ENCODE measurements at regions not wholly inside any gene's neighbourhood (a gene's known extent, or its start where the extent isn't known, plus 50 kb on each side); places are given as distances from the start of the nearest gene placed in this dataset.

GRCh38 chr9:115733318-115734110, 420.1 kb upstream of the PAPPA start:
- no peak for DNase-seq (ENCODE audit: low spot score)

- DNase-seq (ENCODE audit: low spot score): no peak
Observed at GRCh38 chr9:115739096-115739875, 414.3 kb upstream of the PAPPA start.

GRCh38 chr9:115740986-115741385, 412.6 kb upstream of the PAPPA start:
- DNase-seq (ENCODE audit: low spot score): no peak

- DNase-seq (ENCODE audit: low spot score): no peak
Observed at GRCh38 chr9:115743709-115744605, 409.6 kb upstream of the PAPPA start.

GRCh38 chr9:115746496-115746895, 407.1 kb upstream of the PAPPA start:
- no peak for DNase-seq (ENCODE audit: low spot score)

GRCh38 chr9:115747731-115748130, 405.9 kb upstream of the PAPPA start:
- no peak for DNase-seq (ENCODE audit: low spot score)

- no peak for DNase-seq (ENCODE audit: low spot score)
Observed at GRCh38 chr9:115756736-115757135, 396.9 kb upstream of the PAPPA start.

GRCh38 chr9:115757461-115757860, 396.1 kb upstream of the PAPPA start:
- DNase-seq (ENCODE audit: low spot score): no peak

GRCh38 chr9:115758441-115758840, 395.1 kb upstream of the PAPPA start:
- DNase-seq (ENCODE audit: low spot score): no peak

GRCh38 chr9:115759426-115759825, 394.2 kb upstream of the PAPPA start:
- DNase-seq (ENCODE audit: low spot score): no peak

GRCh38 chr9:115764645-115765044, 388.9 kb upstream of the PAPPA start:
- DNase-seq (ENCODE audit: low spot score): no peak

- no peak for DNase-seq (ENCODE audit: low spot score)
Observed at GRCh38 chr9:115765060-115765459, 388.5 kb upstream of the PAPPA start.

- DNase-seq (ENCODE audit: low spot score): no peak
Observed at GRCh38 chr9:115766370-115766955, 387.1 kb upstream of the PAPPA start.

- DNase-seq (ENCODE audit: low spot score): no peak
Observed at GRCh38 chr9:115770521-115770920, 383.1 kb upstream of the PAPPA start.

- DNase-seq (ENCODE audit: low spot score): no peak
Observed at GRCh38 chr9:115775659-115776058, 377.9 kb upstream of the PAPPA start.

GRCh38 chr9:115777610-115778009, 376.0 kb upstream of the PAPPA start:
- DNase-seq (ENCODE audit: low spot score): no peak

GRCh38 chr9:115781070-115781736, 372.4 kb upstream of the PAPPA start:
- DNase-seq (ENCODE audit: low spot score): no peak

GRCh38 chr9:115786321-115786720, 367.3 kb upstream of the PAPPA start:
- no peak for DNase-seq (ENCODE audit: low spot score)

GRCh38 chr9:115790520-115790919, 363.1 kb upstream of the PAPPA start:
- no peak for DNase-seq (ENCODE audit: low spot score)

GRCh38 chr9:115794921-115795475, 358.6 kb upstream of the PAPPA start:
- no peak for DNase-seq (ENCODE audit: low spot score)

- DNase-seq (ENCODE audit: low spot score): no peak
Observed at GRCh38 chr9:115799734-115800133, 353.9 kb upstream of the PAPPA start.

Data from LoVo (cell line).